ENCODE measurements at regions not wholly inside any gene's neighbourhood (a gene's known extent, or its start where the extent isn't known, plus 50 kb on each side); places are given as distances from the start of the nearest gene placed in this dataset.
"Not testable (repeated sequence)": the region's sequence is repeated elsewhere in the genome, so short reads cannot be mapped to it uniquely, and the experiment has no call there.

DNA sequence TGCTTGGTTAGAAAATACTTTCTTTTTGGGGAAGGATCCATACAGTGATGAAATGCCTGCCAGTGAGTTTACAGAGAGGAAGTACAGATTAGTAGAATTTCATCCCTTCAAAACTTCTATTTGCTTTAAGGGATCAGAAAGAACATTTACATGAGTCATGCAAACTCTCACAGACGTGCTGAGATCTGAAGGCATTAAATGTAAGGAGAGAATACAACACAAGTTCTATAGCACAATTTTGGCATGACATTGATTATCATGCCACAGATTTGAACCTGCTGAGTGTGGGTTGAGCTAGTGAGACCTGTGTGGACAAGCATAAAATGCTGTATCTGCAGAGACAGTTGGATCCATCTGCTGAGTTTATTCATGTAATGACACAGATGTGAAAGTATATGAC, 613.6 kb upstream of the SEMA6A start:
- no peak for DNase-seq

DNA sequence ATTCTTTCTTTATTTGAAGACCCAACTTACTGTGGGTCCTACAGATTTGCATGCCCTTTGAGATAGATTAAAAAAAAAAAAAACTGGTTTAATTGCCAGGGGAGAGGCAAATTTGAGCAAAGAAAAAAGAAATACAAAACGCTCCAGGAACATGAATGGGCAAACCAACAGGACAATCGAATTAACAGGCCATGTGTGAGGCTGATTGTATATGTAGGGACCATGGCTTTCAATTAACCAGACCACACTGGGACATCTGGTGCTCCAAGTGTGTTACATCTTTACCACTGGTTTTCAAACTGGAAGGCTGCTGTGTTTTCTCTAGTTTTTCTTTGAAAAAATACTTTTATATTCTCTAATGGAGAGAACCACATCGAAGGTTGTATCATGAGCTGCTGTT, 612.1 kb upstream of the SEMA6A start:
- DNase-seq = no peak

DNA sequence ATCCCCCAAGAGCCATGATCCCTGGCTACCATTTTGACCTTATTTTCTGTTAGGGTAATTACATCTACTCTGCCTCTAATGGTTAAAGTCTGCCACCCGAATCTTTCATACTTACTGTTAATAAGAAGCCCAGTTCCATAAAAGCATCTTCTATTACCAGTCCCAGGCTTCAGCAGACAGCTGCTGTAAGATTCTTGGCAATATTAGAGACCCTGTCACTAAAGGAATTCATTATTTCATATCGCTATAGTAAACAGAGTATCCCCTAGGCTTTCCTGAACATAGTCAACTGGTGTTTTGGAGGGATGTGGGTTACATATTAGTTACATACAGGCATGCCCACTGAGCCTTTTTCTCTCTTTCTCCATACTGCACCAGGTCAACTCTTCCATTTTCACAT, 608.7 kb upstream of the SEMA6A start:
- no peak for DNase-seq

DNA sequence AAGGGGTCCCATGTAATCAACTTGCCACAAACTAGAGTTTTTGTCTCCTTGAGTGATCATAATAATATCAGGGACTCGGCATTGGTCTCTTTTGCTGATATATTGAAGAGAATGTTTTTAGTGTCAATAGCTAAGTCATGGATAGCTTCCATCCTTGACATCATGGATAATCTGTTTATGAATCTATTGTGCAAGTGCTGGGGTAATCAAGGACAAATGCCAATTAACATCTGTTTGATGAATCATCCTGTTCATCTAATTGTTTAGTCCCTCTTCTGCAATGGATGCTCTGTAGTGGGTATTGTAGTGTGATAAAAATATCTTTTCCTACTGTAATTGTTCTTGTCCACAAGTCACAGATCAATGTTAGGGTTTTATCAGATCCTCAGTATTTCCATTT, 607.5 kb upstream of the SEMA6A start:
- DNase-seq = no peak

DNA sequence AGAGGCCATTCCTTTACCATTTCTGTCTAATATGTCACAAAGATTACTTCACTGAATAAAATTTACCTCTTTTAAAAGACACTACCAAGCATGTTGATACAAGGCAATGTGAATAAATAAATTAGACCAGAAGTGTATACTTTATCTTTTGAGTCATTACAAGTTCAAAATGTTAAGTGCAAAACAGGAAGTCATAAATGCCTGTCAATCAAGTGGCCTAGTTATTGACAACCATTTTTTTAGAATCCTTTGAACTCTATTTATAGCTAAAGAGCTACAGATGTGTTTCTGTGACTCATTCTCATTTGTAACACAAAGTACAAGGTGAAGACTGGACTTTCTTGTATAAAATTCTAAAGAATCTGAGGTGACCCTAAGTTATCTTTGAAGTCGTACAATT, 602.7 kb upstream of the SEMA6A start:
- DNase-seq = no peak

DNA sequence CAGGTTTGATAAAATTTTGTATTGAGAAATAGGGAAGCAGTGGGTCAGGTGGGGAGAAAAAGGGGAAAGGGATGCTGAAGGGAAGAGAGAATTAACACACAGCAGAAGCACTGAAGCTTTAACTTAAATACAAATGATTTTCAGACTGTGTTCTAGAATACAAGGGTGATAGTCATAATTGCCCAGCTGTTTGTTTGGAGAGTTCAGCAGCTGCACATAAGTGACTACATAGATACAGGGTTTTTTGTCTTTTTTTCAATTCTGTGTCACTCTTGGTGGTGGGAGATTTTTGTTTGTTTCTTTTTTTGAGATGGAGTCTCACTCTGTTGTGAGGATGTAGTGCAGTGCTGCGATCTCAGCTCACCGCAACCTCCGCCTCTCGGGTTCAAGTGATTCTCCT, 590.4 kb upstream of the SEMA6A start:
- no peak for DNase-seq

DNA sequence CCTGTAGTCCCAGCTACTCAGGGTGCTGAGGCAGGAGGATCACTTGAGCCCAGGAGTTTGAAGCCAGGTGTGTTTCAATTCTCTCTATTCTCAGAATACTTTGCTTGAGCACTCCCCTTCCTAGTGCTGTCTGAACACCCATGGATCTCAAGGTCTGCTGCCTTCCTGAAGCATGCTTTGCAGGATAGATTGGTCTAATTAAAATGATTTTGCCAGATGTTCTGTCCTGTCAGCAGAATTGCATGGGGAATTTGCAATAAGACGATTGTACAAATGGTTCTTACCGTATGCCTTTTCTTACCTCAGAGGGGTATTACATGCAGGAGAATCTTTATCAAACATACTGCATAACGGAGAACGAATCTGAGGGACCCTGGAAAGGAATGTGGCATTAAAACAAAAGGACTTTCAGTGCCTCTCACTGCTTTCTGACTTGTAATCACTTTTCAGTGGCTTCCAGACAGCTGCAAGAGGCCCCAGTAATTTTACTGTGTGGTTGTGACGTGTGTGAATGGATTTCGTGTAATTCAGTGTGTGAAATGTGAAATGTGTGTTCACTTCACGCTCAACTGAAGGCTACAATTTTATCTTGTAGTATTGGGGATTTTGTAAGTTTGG, 587.2 kb upstream of the SEMA6A start:
- DNase-seq = no peak

DNA sequence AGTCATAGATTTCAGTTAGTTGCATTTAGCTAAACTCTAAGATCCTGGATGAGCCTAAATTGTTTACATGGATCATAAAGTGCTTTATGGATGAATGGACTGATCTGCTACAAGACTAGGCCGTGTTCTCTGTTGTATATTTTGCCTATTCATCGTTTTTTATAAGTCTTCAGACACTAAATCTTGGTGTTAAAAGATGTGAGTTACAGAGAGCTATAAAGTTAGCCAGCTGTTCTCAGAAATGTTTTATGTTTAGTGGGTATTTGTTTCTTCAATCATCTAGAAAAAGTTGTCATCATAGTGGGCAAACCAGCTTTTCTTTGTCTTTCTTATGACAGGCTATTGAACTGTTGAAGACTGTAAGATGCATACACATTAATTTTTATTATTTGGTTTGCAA, 585.8 kb upstream of the SEMA6A start:
- DNase-seq = no peak

DNA sequence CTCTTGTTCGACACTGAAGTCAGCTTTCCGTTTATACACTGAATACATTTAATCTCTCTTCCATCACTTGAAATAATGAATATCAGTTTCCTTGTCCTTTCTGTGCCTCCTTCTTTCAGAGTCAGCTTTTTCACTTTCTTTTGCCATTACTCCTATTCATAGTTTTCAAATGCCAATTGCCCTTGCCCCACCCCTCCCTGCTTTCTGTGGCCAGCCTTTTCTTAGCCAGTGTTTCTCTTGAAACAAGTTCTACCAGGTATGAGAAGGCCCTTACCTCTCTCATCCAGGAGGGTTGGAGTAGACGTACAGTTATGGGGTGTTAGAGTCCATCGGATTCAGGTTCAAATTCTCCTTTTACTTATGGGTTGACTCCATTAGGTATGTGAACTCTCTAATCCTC, 574.7 kb upstream of the SEMA6A start:
- no peak for DNase-seq

DNA sequence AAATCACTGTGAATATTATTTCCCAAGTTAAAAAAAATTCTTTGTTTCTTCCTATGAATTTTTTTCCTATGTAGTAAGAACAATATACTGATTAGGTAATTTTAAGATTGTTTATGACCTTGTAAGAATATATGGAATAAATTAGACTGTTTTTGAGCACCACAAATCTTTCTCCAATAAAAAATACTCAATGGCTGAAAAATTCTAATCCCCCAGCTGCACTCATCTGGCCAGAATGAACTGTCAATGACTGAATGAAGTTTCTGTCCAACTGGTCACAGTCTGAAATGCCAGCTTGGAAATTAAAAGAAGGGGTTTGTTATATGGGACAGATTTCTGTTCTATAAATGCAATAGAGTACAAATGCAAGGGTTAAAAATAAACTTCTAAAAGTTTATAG, 569.5 kb upstream of the SEMA6A start:
- DNase-seq = no peak

DNA sequence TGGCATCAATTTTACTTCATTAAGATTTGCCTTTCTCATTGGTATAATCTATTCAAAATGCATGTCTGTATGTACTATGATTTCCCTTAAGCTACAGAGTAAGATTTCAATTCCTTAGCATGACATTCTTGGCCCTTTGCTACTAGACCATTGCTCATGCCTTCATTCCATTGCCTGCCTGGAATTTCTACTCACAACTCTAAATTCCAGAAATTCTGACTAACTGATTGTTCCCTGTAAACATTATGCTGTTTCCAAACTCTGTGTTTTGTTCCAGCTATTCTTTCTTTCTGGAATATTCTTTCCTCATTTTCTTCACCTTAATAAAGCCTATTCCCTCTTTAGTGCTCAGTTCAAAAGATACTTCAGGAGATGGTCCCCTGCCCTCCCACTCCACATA, 568.8 kb upstream of the SEMA6A start:
- DNase-seq = no peak

DNA sequence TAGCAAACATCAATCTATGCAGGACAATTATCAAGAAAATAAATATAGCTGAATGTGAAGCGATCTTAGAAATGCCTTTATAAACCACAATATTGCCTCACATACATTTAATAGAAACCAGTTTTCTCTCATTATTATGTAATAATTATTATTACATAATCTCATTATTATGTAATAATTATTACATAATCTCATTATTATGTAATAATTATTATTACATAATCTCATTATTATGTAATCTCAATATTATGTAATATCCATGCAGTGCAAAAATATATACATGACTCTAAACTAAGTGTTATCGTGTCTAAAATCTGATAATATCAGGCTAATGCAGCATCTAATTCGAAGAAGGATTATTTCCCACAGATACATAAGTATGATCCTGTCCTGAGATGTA, 563.9 kb upstream of the SEMA6A start:
- no peak for DNase-seq

DNA sequence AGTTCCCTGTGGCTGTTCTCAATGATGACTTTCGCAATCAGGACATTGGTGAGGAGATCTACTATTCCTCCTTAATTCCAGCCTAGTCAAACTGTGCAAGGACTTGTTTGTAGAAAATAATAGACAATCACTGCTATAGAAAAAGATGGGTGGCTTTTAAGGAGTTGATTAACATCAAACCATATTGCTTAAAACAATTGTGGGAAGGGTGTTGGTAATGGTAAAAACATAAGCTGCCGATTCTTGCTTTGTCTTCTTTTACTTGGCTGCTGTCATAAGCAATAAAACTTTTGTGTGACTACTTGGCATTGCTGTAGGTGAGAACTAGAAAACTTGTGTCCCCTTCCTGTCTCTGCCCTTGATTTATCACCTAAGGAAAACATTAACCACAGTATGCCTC, 561.2 kb upstream of the SEMA6A start:
- no peak for DNase-seq

DNA sequence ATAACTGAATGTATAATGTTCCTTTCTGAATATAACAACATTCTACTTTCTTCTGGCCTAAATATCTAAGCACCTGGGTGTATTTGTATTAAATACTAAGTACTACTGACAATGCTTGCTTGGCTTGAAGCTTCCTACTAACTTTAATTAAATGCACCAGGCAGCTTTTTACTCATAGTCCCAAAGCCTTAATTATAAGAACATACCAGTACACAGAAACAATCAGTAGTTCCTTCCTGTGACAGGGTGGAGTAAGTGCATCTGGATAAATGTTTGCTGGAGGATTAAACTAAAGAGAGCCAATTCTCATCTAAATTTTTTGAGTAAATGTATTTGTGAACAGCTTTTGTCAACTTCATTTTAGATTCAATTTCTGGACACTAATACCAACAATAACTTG, 558.6 kb upstream of the SEMA6A start:
- no peak for DNase-seq

DNA sequence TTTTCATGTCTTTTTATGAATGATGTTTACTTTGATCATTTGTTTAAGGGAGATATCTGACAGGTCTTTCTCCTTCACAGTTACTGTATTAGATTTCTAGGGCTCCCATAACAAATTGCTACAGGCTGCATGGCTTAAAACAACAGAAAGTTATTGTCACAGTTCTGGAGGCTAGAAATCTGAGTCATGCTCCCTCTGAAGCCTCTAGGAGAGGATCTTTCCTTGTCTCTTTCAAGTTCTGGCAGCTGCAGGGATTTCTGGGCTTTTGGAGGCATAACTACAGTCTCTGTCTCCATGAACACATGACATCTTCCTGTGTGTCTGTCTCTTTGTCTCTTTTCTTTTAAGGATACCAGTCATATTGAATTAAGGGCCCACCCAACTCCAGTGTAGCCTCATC, 557.3 kb upstream of the SEMA6A start:
- no peak for DNase-seq

DNA sequence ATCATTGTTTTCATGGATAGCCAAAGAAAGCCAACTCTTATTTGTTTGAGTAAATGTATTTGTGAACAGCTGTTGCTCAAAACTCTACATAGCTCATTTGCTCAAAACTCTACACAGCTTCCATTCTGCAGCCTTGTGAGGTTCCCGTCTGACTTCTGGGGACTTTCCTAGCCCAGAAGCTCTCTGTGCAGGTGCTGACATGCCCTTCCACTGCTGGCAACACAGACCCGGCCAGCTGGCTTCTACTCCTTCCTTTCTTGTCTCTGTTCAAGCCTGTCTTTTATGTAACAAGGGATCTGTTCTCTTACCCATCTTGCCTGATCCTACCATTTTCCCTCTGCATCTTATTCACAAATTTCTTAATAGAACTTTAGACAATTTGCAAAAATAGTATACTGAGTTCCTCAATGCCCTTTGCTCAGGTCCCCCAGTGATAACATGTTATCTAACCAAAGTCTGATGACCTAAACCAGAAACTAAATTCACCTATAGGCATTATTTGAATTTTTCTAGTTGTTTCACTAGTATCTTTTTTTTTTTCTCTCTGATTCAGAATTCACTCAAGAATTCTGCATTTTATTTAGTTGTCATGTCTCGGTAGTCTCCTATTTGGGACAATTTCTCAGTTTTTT, 556.5 kb upstream of the SEMA6A start:
- DNase-seq = no peak

DNA sequence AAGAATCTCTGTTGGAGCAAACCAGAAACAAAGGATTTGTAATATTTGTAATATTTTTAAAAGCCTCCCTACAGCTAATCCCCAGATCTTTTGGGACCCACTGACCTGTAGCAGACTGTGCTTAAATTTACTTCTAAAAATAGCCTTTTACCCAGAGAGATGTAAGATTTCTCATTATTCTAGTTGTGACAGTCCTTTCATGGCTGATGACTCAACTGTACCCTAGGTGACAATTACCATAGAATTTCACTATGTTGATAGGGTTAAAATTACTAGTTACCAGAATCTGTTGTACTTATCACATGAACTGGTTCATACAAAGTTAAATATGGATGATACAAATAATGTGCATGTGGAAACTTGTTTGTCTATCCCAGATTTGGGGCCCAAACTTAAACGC, 543.9 kb upstream of the SEMA6A start:
- no peak for DNase-seq

DNA sequence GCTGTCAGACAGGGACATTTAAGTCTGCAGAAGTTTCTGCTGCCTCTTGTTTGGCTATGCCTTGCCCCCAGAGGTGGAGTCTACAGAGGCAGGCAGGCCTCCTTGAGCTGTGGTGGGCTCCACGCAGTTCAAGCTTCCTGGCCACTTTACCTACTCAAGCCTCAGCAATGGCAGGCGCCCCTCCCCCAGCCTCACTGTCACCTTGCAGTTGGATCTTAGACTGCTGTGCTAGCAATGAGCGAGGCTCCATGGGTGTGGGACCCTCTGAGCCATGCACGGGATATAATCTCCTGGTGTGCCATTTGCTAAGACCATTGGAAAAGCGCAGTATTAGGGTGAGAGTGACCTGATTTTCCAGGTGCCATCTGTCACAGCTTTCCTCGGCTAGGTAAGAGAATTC, 542.7 kb upstream of the SEMA6A start:
- not testable (repeated sequence) for DNase-seq

DNA sequence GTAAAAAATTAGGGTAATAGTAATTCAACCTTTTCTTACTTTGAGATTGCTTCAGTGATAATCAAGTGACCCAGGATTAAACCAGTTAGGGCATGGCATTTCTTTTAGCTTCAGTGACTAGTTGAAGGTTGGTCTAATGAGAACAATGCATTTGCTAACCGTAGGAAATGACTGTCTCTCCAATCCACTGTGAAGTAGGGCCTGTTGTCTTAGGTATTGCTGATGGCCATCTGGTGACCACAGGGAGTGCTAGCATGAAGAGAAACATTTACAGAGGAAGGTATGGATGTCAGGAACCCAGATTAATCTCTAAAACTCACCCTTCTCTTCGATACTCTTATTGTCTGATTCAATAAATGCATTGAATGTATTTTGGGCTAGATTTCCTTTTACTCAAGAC, 535.9 kb upstream of the SEMA6A start:
- DNase-seq = no peak

DNA sequence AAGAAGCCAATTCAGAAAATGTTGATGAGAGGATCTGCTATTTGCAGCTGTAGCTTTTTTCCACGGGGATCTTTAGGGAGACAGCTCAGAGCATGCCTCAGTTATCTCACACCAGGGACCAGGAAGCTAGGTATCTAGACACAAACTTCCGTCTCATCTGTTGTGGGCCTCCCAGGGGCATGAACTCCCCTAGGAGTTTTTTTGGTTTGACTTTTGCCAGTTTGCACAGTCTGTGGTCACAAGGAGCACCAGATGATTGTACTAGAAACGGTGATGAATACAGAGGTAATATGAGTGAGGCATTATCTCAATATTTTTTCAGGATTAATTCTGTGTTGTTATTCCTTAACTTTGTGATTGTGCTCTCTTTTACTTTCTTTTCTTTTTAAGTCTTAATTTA, 533.2 kb upstream of the SEMA6A start:
- DNase-seq = no peak

DNA sequence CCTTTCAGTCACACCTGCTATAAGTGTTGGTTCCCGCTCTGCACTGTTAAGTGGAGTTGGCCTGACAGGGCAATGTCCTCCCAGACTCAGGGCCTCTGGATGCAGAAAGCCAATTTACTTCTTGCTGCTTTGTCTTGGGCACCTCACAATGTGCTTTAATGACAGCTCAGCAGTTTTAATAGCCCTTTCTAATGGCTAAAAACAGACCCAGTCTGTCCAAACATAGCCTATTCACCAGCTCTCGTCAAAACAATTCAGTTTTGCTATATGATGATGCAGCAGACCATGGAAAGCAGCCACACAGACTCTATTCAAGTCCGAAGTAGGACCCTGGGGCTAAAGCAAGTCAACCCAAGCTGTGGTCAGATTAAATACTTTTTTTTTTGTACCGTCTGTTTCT, 529.1 kb upstream of the SEMA6A start:
- DNase-seq = no peak

DNA sequence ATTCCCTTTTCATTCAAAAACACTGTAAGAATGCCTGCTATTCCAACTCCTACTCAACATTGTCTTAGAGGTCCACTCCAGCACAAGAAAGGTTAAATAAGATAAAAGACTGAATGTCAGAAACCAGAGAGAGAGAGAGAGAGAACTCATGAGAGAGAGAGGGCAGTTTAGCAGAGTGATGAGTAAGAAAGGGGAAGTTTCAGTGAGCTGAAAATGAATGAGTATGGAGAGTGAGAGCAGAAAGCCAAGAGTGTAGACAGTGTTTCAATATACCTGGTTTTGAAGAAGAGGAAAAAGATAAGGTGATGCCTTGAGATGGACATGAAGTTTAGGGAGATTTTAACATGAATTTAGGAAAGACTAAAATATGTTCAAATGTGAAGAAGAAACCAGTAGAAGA, 528.0 kb upstream of the SEMA6A start:
- no peak for DNase-seq

DNA sequence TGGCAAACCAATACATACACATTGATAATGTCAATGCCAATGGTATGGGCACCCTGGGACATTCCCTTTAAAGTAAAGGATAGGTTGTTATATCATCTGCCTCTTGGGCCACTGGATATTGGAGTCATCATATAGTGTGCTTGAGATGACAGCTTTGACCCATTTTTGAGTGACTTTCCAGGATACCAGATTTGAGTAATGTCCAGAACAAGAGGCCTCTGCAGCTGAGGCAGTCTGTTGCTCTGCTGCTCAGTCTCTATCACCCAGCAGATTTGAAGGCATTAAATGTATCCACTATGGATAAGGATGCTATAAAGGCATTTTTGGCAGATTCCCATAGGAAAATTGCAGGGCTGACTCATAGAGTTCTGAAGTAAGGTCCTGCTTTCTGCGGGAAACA, 525.6 kb upstream of the SEMA6A start:
- DNase-seq = no peak

DNA sequence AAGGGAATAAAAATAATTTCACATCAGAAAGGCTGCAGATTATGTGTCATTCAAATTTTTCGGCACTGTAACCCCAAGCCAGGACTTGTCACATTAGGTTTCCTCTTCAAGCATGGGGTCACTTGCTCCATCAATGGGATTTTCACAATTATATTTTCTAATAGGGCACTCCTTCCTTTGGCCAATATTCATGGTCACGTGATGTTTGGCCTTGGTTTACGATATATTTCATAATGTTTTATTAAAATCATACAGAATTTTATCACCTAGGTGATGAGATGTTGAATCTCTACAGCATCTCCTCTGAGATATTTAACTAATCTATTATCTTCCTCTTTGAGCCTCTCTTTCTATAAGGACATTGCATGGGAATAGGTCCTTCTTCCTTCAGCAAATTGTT, 523.5 kb upstream of the SEMA6A start:
- no peak for DNase-seq
